ENCODE measurements at regions not wholly inside any gene's neighbourhood (a gene's known extent, or its start where the extent isn't known, plus 50 kb on each side); places are given as distances from the start of the nearest gene placed in this dataset.

GRCh38 chr20:12161734-12162133 lies 244.0 kb downstream of the BTBD3 start:
- Mint-ChIP-seq H3K27me3 (ENCODE audit: insufficient read depth, unreplicated experiment) (no peaks in the 10 kb centered on the region), H3K9me3 (ENCODE audit: unreplicated experiment) (peaks cover 41% of the 10 kb centered on the region), H3K36me3 (ENCODE audit: insufficient read depth, unreplicated experiment) (peaks cover 5% of the 10 kb centered on the region), H3K4me3 (ENCODE audit: unreplicated experiment) (no peak overlapping the region), H3K4me1 (ENCODE audit: insufficient read depth, unreplicated experiment) (no peaks in the 10 kb centered on the region), H3K27ac (ENCODE audit: low read depth, unreplicated experiment) (no peak overlapping the region)
- ChIA-PET POLR2A (no interaction called here), CTCF (no interaction called here)
- no TSS peak for BruUV-seq (replicated peaks)
- TF ChIP-seq, protein P1, sequence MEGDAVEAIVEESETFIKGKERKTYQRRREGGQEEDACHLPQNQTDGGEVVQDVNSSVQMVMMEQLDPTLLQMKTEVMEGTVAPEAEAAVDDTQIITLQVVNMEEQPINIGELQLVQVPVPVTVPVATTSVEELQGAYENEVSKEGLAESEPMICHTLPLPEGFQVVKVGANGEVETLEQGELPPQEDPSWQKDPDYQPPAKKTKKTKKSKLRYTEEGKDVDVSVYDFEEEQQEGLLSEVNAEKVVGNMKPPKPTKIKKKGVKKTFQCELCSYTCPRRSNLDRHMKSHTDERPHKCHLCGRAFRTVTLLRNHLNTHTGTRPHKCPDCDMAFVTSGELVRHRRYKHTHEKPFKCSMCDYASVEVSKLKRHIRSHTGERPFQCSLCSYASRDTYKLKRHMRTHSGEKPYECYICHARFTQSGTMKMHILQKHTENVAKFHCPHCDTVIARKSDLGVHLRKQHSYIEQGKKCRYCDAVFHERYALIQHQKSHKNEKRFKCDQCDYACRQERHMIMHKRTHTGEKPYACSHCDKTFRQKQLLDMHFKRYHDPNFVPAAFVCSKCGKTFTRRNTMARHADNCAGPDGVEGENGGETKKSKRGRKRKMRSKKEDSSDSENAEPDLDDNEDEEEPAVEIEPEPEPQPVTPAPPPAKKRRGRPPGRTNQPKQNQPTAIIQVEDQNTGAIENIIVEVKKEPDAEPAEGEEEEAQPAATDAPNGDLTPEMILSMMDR (IDR thresholded peaks at IDR 0.05; ENCODE audit: unreplicated experiment): no peak
- no peak for DNase-seq (ENCODE audit: unreplicated experiment)
- intact Hi-C loops (cut with micrococcal nuclease): no loop called here

DNA sequence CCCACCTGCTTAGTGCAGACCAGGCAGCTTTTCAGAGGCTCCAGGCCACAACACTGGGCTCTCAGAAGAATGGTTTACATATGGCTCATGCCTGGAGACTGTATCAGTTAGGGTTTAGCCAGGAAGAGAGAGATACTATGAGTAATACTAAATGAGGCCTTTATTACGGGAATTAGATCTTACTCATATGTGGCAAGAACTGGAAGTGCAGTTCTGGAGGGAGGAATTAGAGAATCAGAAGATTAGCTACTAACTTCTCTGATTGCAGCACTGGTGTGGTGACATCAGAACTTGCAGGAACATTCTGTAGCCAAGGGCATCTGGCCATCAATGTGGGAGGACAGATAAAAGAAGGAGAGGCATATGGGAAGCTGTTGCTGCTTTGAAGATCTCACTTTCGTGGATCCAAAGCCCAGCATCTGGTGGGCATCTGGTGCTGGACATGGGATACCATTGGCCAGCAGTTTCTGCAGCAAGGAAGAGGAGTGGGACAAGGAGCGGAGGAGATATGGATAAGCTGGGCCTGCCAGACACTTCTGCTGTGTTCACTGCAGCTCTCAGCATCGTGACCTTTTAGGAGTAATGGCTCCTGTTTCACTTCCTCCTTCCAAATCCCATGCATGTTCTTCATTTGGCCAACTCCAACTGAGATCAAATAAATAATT lies 248.5 kb downstream of the BTBD3 start:
- no TSS peak for BruUV-seq (replicated peaks)
- no peaks in the 10 kb centered on the region for H3K4me1 Mint-ChIP-seq (ENCODE audit: insufficient read depth, unreplicated experiment)
- DNase-seq (ENCODE audit: unreplicated experiment): peak; percentile 87
- H3K9me3 Mint-ChIP-seq (ENCODE audit: unreplicated experiment): peaks cover 40% of the 10 kb centered on the region
- no peak overlapping the region for H3K4me3 Mint-ChIP-seq (ENCODE audit: unreplicated experiment)
- no peak overlapping the region for H3K27ac Mint-ChIP-seq (ENCODE audit: low read depth, unreplicated experiment)
- CTCF ChIA-PET: interaction anchor here (0.6 to 1.1 kb wide), 5 partner anchors 10 to 641 kb away, joined by 3 to 4 read pairs (median 3); no protein-coding TSS in a partner anchor
- POLR2A ChIA-PET: interaction anchor here (0.5 to 0.7 kb wide), 2 partner anchors 351 to 650 kb away, joined by 3 to 4 read pairs; no protein-coding TSS in a partner anchor
- TF ChIP-seq, protein P1 (IDR thresholded peaks at IDR 0.05; ENCODE audit: unreplicated experiment): no peak
- no peaks in the 10 kb centered on the region for H3K27me3 Mint-ChIP-seq (ENCODE audit: insufficient read depth, unreplicated experiment)
- H3K36me3 Mint-ChIP-seq (ENCODE audit: insufficient read depth, unreplicated experiment): no peaks in the 10 kb centered on the region
- intact Hi-C loops (cut with micrococcal nuclease): no loop called here

DNA sequence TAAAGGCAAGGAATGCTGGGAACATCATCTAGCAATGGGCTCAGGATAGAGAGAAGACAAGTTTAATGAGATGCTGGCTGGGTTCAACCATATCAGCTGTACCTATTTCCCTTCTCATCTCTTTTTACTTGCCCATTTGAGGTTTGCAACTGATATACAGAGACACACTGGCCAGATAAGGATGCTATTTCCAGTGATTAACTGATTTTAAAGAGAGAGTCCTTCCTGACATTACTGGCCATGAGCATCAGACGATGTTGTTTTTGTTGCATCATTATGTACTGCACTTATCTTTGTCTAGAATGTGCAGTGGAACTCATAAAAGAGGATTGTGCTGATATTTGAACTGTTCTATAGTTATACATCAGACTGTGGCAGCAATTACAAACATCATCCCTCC lies 252.7 kb downstream of the BTBD3 start:
- Mint-ChIP-seq H3K36me3 (ENCODE audit: insufficient read depth, unreplicated experiment) (no peaks in the 10 kb centered on the region), H3K27ac (ENCODE audit: low read depth, unreplicated experiment) (no peak overlapping the region), H3K4me1 (ENCODE audit: insufficient read depth, unreplicated experiment) (no peaks in the 10 kb centered on the region), H3K27me3 (ENCODE audit: insufficient read depth, unreplicated experiment) (no peaks in the 10 kb centered on the region), H3K4me3 (ENCODE audit: unreplicated experiment) (no peak overlapping the region), H3K9me3 (ENCODE audit: unreplicated experiment) (peaks cover 58% of the 10 kb centered on the region)
- TF ChIP-seq, protein P1 (IDR thresholded peaks at IDR 0.05; ENCODE audit: unreplicated experiment): no peak
- POLR2A ChIA-PET: interaction anchor here (0.6 kb wide), 1 partner anchor 34 kb away, joined by 3 read pairs; no protein-coding TSS in a partner anchor
- intact Hi-C loops (cut with micrococcal nuclease): no loop called here
- DNase-seq (ENCODE audit: unreplicated experiment): no peak
- CTCF ChIA-PET: interaction anchor here (0.7 to 0.8 kb wide), 2 partner anchors 10 to 433 kb away, joined by 3 read pairs; no protein-coding TSS in a partner anchor
- no TSS peak for BruUV-seq (replicated peaks)

GRCh38 chr20:12171923-12172524 lies 254.3 kb downstream of the BTBD3 start:
- H3K36me3 Mint-ChIP-seq (ENCODE audit: insufficient read depth, unreplicated experiment): no peaks in the 10 kb centered on the region
- ChIA-PET POLR2A (no interaction called here), CTCF (interaction anchor here (0.6 kb wide), 2 partner anchors 79 to 473 kb away, joined by 3 to 4 read pairs; no protein-coding TSS in a partner anchor)
- DNase-seq (ENCODE audit: unreplicated experiment): peak; percentile 82
- H3K4me1 Mint-ChIP-seq (ENCODE audit: insufficient read depth, unreplicated experiment): no peaks in the 10 kb centered on the region
- intact Hi-C loops (cut with micrococcal nuclease): no loop called here
- no TSS peak for BruUV-seq (replicated peaks)
- no peak overlapping the region for H3K27ac Mint-ChIP-seq (ENCODE audit: low read depth, unreplicated experiment)
- H3K9me3 Mint-ChIP-seq (ENCODE audit: unreplicated experiment): peaks cover 51% of the 10 kb centered on the region
- H3K27me3 Mint-ChIP-seq (ENCODE audit: insufficient read depth, unreplicated experiment): no peaks in the 10 kb centered on the region
- no peak overlapping the region for H3K4me3 Mint-ChIP-seq (ENCODE audit: unreplicated experiment)
- TF ChIP-seq, protein P1 (IDR thresholded peaks at IDR 0.05; ENCODE audit: unreplicated experiment): no peak

All from MCF 10A (cell line).